K562 (cell line): ENCODE measurements at regions not wholly inside any gene's neighbourhood (a gene's known extent, or its start where the extent isn't known, plus 50 kb on each side); places are given as distances from the start of the nearest gene placed in this dataset.

Experiments used
- ARID4B ChIP-seq: sonication (generic); formaldehyde crosslinking; IDR thresholded peaks from 2 replicates; pipeline ENCODE4 v1.8.0; 2022; ENCODE audit warnings: mild to moderate bottlenecking, missing genetic modification reagents
- CHD7 ChIP-seq: fragments of 200-600 bp; sonication (generic); IDR thresholded peaks from one replicate; pipeline ENCODE4 v1.6.1; 2012; ENCODE audit warnings: mild to moderate bottlenecking, low read depth, low read length, inconsistent platforms
- CREB5 ChIP-seq: fragments of 250-450 bp; sonication (Bioruptor Pico); IDR thresholded peaks from 2 replicates; pipeline ENCODE4 v1.5.0; 2020; ENCODE audit warnings: mild to moderate bottlenecking
- DNMT1 ChIP-seq: fragments of 450-650 bp; IDR thresholded peaks from 2 replicates; pipeline ENCODE4 v1.6.1; 2016; ENCODE audit warnings: antibody characterized with exemption, mild to moderate bottlenecking
- IFI16 ChIP-seq: fragments of 250-450 bp; sonication (Bioruptor Pico); IDR thresholded peaks from 2 replicates; pipeline ENCODE4 v2.1.2; 2022; ENCODE audit warnings: mild to moderate bottlenecking, inconsistent platforms
- MAFF ChIP-seq: IDR thresholded peaks from 2 replicates; pipeline ENCODE4 v1.6.1; 2012; ENCODE audit warnings: low read length, improper control_type of control experiment
- MAFG ChIP-seq: fragments of 450-650 bp; conservative IDR thresholded peaks from 2 replicates; pipeline ENCODE4 v1.6.1; 2016; ENCODE audit warnings: missing genetic modification characterization, missing compliant biosample characterization
- NFATC3 ChIP-seq: fragments of 450-650 bp; IDR thresholded peaks from 2 replicates; pipeline ENCODE4 v1.6.1; 2017; ENCODE audit warnings: mild to moderate bottlenecking
- PURB ChIP-seq: sonication (generic); formaldehyde crosslinking; IDR thresholded peaks from 2 replicates; pipeline ENCODE4 v1.9.0; 2021; ENCODE audit warnings: low read depth, mild to moderate bottlenecking, missing genetic modification reagents
- USF2 ChIP-seq: sonication (generic); formaldehyde crosslinking; IDR thresholded peaks from 2 replicates; pipeline ENCODE4 v1.5.0; 2020; ENCODE audit warnings: missing genetic modification reagents
- ZNF174 ChIP-seq: fragments of 250-450 bp; sonication (Bioruptor Pico); IDR thresholded peaks from 2 replicates; pipeline ENCODE4 v1.4.0; 2020; ENCODE audit warnings: mild to moderate bottlenecking
- ZNF76 ChIP-seq: fragments of 250-450 bp; sonication (Bioruptor Pico); IDR thresholded peaks from 2 replicates; pipeline ENCODE4 v1.4.0; 2020; ENCODE audit warnings: mild to moderate bottlenecking, moderate library complexity, borderline replicate concordance

DNA sequence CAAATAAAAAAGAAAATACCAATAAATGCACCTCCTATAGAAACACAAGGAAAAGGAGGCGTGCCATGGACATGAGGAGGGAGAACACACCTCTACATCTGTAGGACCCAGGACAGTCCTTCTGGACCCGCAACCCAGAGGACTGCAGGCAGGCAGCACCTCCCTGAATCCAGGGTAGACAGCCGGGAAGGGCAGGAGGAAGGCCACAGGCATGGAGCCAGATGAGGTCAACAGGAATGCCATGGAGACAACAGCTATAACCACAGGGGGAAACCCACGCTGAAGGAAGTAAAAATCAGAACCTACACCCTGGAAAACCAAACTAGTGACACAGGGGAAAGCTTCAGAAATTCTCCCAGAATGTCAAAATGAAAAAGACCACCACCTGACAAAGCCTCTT, 248.8 kb upstream of the NSMCE3 start (continued):
- TF ChIP-seq CHD7, result no peak
- no peak for TF ChIP-seq DNMT1
- no peak for TF ChIP-seq CREB5
- no peak for TF ChIP-seq ZNF174
- TF ChIP-seq MAFF, result no peak
- TF ChIP-seq USF2, result no peak
- no peak for TF ChIP-seq NFATC3
- TF ChIP-seq PURB (CRISPR knock-in tag), result no peak
- TF ChIP-seq MAFG (tag), result no peak
- TF ChIP-seq ZNF76 (CRISPR knock-in tag), result no peak
- no peak for TF ChIP-seq IFI16 (CRISPR knock-in tag)
- no peak for TF ChIP-seq ARID4B (CRISPR knock-in tag)
